ENCODE measurements at regions not wholly inside any gene's neighbourhood (a gene's known extent, or its start where the extent isn't known, plus 50 kb on each side); places are given as distances from the start of the nearest gene placed in this dataset.
"Not testable (repeated sequence)": the region's sequence is repeated elsewhere in the genome, so short reads cannot be mapped to it uniquely, and the experiment has no call there.

DNA sequence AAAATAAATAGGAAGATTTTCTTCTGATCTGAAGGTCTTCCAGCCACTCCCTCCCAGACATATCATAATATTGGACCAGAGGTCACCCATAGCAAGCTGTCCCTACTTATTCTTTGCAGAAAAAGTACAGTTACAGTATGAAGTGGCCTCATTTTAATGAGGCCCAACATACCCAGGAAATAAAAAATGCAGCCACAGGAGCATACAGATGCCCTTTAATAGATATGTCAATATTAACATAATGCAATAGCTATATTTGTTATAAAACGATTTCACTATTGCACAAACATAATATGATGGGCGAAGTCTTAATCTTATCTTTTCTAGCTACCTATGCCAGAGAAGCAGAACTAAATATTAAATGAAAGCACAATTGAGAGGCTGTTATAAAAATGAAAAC lies 124.1 kb upstream of the PRSS1 start:
- H3K4me3 ChIP-seq (ENCODE audit: insufficient read depth, low read depth, low read length); H3K36me3 ChIP-seq (ENCODE audit: control insufficient read depth, insufficient read depth, low read length); dilution Hi-C loops (cut with HindIII; ENCODE audit: low sequenced_read_pairs, unreplicated experiment); intact Hi-C loops (cut with micrococcal nuclease); H3K14ac ChIP-seq (replicated peaks; ENCODE audit: low read depth, low read length); H3K4me1 ChIP-seq (ENCODE audit: control insufficient read depth, insufficient read depth, low read length); DNase-seq; POLR2A ChIA-PET (ENCODE audit: unreplicated experiment); H4K8ac ChIP-seq (ENCODE audit: low read depth in 2 of 2, low read length in 2 of 2); BruUV-seq (replicated peaks); H3K9ac ChIP-seq (ENCODE audit: low read depth, low read length); H3K9me1 ChIP-seq (ENCODE audit: insufficient read depth, low read length); H2BK120ac ChIP-seq (ENCODE audit: low read depth, low read length); H3K27me3 ChIP-seq (ENCODE audit: control insufficient read depth, insufficient read depth, low read length); H3K56ac ChIP-seq (ENCODE audit: extremely low read depth, insufficient read depth, low read length); H2BK5ac ChIP-seq (ENCODE audit: low read depth, low read length, poor library complexity, severe bottlenecking); in situ Hi-C loops (cut with MboI; ENCODE audit: low sequenced_read_pairs); H2BK20ac ChIP-seq (ENCODE audit: low read depth, low read length); H3K23ac ChIP-seq (ENCODE audit: low read depth, low read length); H4K5ac ChIP-seq (ENCODE audit: low read depth, low read length); H3K4me2 ChIP-seq (ENCODE audit: low read depth, low read length); H3K79me1 ChIP-seq (ENCODE audit: low read depth in 1 of 2, low read length in 2 of 2); H3K18ac ChIP-seq (ENCODE audit: low read depth, low read length); ATAC-seq (ENCODE audit: low read depth); H4K20me1 ChIP-seq (ENCODE audit: insufficient read depth, low read length); H2AFZ ChIP-seq (replicated peaks; ENCODE audit: low read length, poor library complexity); H2AK9ac ChIP-seq (replicated peaks; ENCODE audit: low read depth, low read length, poor library complexity); H3K27ac ChIP-seq (ENCODE audit: insufficient read depth, low read length); H3K9me3 ChIP-seq (ENCODE audit: control insufficient read depth, insufficient read depth, low read length); H2BK15ac ChIP-seq (ENCODE audit: low read depth, low read length); H3K4ac ChIP-seq (ENCODE audit: low read depth, low read length); H2AK5ac ChIP-seq (ENCODE audit: low read depth, low read length); H4K91ac ChIP-seq (ENCODE audit: insufficient read depth, low read depth, low read length): not testable (repeated sequence)
- CTCF ChIA-PET: interaction anchor here (0.9 to 1.5 kb wide), 2 partner anchors 158 to 186 kb away, joined by 3 to 4 read pairs; no protein-coding TSS in a partner anchor
- WGBS, 2 experiments (ENCODE audit: extremely low coverage in 2 of 2, insufficient read length in 1 of 2): no CpG with 5 or more reads among the region's 2 CpGs
